ENCODE measurements at regions not wholly inside any gene's neighbourhood (a gene's known extent, or its start where the extent isn't known, plus 50 kb on each side); places are given as distances from the start of the nearest gene placed in this dataset.

GRCh38 chr14:98955741-98956070 is 316.3 kb downstream of the BCL11B start:
- DNase-seq (ENCODE audit: low read depth), result no peak

DNA sequence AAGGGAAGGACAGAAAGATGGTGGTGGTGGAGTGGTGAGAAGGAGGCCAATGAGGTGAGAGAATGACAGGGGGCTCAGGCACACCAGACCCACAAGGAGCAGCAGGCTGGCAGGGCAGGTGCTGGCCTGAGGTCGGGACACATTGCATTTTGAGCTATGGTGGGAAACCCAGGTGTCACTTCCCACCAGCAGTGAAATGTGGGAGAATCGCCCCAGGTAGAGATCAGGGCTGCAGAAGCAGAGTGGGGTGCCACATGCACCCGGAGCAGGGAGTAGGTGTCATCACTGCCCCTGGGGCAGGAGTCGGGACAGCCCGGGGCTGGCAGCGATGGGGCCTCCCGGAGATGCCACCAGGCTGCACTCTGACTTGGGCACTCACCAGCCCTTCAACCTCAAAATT is 315.8 kb downstream of the BCL11B start:
- no peak for DNase-seq (ENCODE audit: low read depth)

DNA sequence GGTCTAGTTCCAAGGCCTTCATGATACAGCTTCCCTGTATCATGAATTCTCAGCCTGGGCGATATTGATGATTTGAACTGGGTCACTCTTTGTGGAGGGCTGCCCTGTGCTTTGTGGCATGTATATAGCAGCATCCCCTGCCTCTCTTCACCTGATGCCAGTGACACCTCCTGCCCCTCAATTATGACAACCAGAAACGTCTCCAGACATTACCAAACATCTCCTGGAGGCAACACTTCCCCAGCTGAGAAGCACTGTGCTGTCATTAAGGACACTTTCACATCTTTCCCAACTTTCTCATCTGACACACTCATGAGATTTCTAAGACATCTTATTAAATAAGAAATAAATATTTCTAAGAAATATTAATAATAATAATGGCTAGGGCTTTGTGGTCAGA is 315.3 kb downstream of the BCL11B start:
- no peak for DNase-seq (ENCODE audit: low read depth)

- DNase-seq (ENCODE audit: low read depth), result peak; percentile 50
Observed at GRCh38 chr14:98957211-98958047, 314.6 kb downstream of the BCL11B start.

DNA sequence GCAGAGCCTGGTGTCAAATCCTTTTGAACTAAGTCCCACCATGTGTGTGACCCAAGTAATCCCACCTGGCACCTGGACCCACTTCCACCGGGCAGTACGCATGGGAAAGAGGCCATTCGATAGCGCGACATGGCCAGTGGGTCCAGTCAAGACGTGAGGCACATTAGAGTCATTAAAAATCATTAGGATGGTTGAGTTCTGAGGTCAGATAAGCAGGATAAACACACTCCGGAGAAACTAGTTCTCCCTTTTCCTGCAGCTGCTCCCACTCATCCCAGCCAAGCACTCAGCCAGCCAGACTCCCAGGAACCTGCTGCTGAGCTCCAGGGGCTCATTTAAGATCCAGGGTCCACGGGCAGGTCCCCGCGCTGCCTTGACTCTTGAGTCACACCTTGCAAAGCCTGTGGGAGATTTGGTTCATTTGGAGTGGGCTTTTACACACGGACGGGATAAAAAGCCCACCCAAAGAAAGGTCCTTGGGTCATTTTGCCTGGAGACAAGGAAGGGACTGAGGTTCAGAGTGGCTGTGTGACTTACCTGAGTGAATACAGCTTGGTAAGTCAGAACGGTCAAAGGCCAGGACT is 313.9 kb downstream of the BCL11B start:
- DNase-seq (ENCODE audit: low read depth), result no peak

DNA sequence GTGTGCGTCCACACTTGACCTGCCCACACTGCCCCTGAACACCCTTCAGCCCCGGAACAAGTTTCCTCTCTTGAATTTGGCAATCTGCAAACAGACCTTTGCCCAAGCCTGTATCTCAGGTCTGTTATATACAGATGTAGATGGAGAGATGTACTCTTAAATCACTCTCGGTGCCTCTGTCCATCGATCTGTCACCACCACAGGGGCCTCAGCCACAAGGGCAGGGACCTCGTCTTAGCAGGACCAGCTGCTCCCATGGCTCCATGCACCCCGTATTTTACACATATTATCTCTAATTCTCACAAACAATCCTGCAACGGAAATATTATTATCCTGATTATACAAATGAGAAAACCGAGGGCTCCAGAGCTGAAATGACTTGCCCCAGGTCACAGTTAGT is 313.4 kb downstream of the BCL11B start:
- DNase-seq (ENCODE audit: low read depth), result no peak

- no peak for DNase-seq (ENCODE audit: low read depth)
Observed at GRCh38 chr14:98959410-98959809, 312.6 kb downstream of the BCL11B start.

DNA sequence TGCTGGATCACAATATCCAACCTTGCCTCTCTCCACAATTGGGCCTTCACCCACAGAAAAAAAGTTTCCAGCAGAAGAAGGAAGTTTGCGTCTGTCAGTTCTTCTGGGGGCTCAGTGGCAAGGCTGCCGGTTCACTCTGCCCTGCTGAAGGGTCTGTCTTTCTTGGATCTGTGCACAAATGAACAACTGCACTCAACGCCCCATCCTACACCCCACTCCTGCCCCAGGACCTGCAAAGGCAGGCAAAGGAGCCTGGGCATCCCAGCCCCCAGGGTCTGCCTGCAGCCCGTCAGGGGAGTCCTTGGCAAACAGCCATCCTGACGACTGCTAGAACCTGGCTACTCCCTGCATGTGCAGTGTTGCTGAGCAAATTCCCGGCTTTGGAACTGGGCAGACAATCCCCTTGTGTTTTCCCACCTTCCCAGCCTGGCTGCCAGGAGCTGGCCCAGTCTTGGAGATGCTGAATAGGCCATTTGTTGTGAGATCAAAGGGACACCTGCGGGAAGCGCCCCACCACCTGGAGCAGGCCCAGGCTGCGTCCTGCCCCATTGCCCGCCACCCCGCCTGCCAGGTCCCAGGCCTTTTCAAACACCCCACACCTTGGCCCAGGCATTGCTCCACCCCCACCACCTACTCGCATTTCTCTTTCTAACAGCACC is 311.9 kb downstream of the BCL11B start:
- DNase-seq (ENCODE audit: low read depth), result no peak

- DNase-seq (ENCODE audit: low read depth), result no peak
Observed at GRCh38 chr14:98960617-98961013, 311.4 kb downstream of the BCL11B start.

- DNase-seq (ENCODE audit: low read depth), result no peak
Observed at GRCh38 chr14:98961191-98961590, 310.8 kb downstream of the BCL11B start.

DNA sequence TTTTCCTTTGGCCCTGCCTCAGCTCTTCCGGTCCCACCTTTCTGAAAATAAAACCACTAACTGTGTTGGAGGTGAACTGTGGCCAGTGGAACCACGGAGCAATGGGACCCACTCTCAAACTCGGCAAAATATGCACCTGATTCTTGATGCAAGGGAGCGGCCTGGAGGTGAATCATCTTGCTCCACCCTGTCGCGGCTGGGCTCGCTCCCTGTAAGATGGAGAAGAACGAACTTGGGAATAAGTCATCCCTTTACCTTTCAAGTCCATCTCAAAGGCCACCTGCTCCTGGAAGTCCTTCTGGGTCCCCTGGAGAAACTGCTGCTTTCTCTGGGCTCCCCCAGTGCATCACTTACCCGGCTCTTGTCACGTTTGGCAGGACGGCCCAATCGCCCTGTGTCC is 309.9 kb downstream of the BCL11B start:
- no peak for DNase-seq (ENCODE audit: low read depth)

GRCh38 chr14:98963610-98964009 is 308.4 kb downstream of the BCL11B start:
- no peak for DNase-seq (ENCODE audit: low read depth)

DNA sequence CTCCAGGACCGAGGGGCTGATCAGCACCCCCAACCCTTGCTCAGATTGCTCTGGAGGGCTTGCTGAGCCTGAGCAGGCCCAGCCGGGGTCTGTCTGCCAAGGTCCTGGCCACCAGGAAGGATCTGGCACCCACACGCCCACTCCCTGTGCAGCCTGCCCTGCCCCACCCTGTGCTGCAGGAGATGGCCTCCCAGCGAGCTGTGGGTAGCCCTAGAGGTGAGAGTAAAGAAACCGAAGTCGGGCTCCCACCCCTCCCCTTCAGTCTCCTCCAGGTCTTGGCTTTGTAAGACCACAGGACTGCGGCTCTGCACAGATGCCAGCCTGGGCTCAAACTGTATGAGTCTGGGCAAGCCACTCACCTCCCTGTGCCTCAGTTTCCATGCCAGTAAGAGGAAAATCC is 307.8 kb downstream of the BCL11B start:
- DNase-seq (ENCODE audit: low read depth), result no peak

DNA sequence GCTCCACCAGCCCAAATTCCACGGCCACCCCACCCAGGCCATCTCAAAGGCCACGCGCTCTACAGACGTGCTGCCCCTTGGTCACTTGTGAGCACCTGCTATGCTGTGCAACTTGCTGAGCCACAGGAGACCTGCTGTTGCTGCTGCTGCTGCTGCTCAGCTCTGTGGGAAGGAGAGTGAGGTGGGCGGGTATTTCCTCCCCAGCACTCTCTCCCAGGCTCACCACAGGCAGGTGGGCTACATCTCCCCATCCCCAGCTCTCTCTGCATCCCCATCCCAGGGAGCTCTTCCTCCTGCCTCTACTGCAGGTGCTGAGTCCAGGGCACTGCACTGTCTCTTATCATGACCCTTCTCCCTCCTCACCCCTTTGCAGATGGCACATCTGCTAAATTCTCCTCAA is 306.9 kb downstream of the BCL11B start:
- DNase-seq (ENCODE audit: low read depth), result no peak

DNA sequence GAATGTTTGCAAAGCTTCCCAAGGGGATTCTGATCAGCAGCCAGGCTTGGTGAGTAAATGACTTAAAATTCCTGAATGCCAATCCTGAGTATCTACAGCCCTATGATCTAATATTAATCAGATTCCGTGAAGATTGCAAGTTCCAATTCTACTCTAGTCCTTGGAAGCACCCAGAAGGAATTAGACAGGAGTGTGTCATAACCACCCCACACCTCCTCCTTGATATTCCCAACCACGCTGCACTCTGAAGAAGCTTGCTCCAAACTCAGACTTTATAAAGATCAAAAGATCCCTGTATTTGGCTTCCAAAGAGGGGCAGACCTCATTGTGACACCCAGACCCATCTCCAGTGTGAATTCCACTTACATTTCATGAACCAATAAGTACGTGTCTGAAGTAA is 306.0 kb downstream of the BCL11B start:
- DNase-seq (ENCODE audit: low read depth), result no peak

- no peak for DNase-seq (ENCODE audit: low read depth)
Observed at GRCh38 chr14:98966475-98967162, 305.4 kb downstream of the BCL11B start.

DNA sequence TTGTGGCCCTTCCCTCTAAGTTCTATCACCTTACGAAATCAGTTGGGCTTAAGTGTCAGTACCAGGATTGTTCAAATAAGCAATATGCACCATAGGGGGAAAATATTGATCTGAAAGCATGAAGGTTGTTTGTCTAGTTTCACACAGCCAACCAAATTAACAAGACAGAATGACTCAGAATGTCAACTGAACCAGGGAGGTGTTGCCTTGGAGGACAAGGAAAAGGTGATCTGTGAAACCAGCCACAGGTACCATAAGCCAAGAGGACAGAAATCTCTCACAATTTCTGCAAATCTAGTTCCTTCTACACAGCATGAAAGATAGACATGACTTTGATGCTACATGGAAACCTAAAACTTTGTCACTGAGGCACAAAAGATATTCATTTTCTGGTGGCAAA is 297.9 kb downstream of the BCL11B start:
- no peak for DNase-seq (ENCODE audit: low read depth)

GRCh38 chr14:98976271-98976670 is 295.7 kb downstream of the BCL11B start:
- DNase-seq (ENCODE audit: low read depth), result no peak

GRCh38 chr14:98977451-98977850 is 294.5 kb downstream of the BCL11B start:
- no peak for DNase-seq (ENCODE audit: low read depth)

DNA sequence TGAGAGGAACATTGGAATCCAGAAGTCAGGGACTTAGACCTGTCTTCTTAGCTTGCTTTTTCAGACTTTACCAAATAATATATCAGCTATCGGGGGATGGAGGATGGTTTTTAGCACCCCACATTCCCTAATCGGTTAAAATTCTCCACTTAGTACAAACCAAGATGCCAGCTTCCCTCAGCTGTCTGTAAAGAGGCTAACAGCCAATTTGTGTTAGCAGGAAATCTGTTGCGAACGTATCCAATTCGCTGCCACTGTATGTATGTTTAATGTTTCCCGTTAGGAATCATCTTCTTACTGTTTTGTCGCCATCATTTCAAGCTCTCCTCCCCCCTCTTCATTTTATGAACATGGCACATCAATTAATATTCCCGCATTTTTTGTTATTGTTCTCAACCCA is 289.0 kb downstream of the BCL11B start:
- no peak for DNase-seq (ENCODE audit: low read depth)

GRCh38 chr14:98984027-98984718 is 287.8 kb downstream of the BCL11B start:
- DNase-seq (ENCODE audit: low read depth), result no peak

DNA sequence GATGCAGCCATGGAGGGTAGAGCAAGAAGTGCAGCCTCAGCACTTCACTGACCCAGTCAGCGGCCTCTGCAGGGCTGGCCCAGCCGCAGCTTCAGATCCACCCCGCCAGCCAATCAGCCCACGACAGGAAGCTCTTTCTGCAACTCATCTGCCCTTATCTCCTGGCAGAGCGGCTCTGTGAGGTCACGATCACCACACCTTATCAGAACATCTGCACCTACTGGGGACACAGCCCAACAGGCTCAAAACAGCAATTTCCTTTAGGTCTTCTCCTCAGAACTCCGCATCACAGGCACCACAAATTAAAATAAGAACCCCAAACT is 287.3 kb downstream of the BCL11B start:
- DNase-seq (ENCODE audit: low read depth), result no peak
